Dermis blood vessel endothelial cell (primary cell): ENCODE measurements at regions not wholly inside any gene's neighbourhood (a gene's known extent, or its start where the extent isn't known, plus 50 kb on each side); places are given as distances from the start of the nearest gene placed in this dataset.

ENCODE experiments used
- DNase-seq: peaks from one replicate; pipeline ENCODE4 v3.0.0; 2010

GRCh38 chr9:11328326-11328725 is 715.5 kb upstream of the PTPRD start:
- DNase-seq = no peak

GRCh38 chr9:11335011-11335410 is 722.2 kb upstream of the PTPRD start:
- DNase-seq = no peak

GRCh38 chr9:11338130-11338529 is 725.3 kb upstream of the PTPRD start:
- DNase-seq = no peak

GRCh38 chr9:11340654-11341053 is 727.9 kb upstream of the PTPRD start:
- DNase-seq = no peak

- DNase-seq = no peak
Measured at GRCh38 chr9:11347437-11347836, 734.6 kb upstream of the PTPRD start.

- DNase-seq = no peak
Measured at GRCh38 chr9:11348366-11348765, 735.6 kb upstream of the PTPRD start.

- DNase-seq = no peak
Measured at GRCh38 chr9:11349187-11349586, 736.4 kb upstream of the PTPRD start.

GRCh38 chr9:11352612-11353011 is 739.8 kb upstream of the PTPRD start:
- DNase-seq = no peak

- DNase-seq = no peak
Measured at GRCh38 chr9:11356067-11356466, 743.3 kb upstream of the PTPRD start.

GRCh38 chr9:11366585-11367129 is 753.9 kb upstream of the PTPRD start:
- no peak for DNase-seq

GRCh38 chr9:11374926-11375325 is 762.1 kb upstream of the PTPRD start:
- no peak for DNase-seq

- DNase-seq = no peak
Measured at GRCh38 chr9:11402621-11403020, 789.8 kb upstream of the PTPRD start.

GRCh38 chr9:11414241-11414640 is 801.4 kb upstream of the PTPRD start:
- no peak for DNase-seq

GRCh38 chr9:11417782-11418181 is 805.0 kb upstream of the PTPRD start:
- no peak for DNase-seq

- no peak for DNase-seq
Measured at GRCh38 chr9:11431490-11431889, 818.7 kb upstream of the PTPRD start.

GRCh38 chr9:11432361-11432760 is 819.6 kb upstream of the PTPRD start:
- no peak for DNase-seq

GRCh38 chr9:11443631-11444030 is 830.8 kb upstream of the PTPRD start:
- DNase-seq = no peak

- no peak for DNase-seq
Measured at GRCh38 chr9:11457825-11458790, 845.3 kb upstream of the PTPRD start.

GRCh38 chr9:11469745-11470144 is 856.9 kb upstream of the PTPRD start:
- DNase-seq = no peak

- DNase-seq = no peak
Measured at GRCh38 chr9:11471321-11471720, 858.5 kb upstream of the PTPRD start.

- DNase-seq = no peak
Measured at GRCh38 chr9:11500780-11501179, 888.0 kb upstream of the PTPRD start.

- DNase-seq = no peak
Measured at GRCh38 chr9:11506980-11507379, 894.2 kb upstream of the PTPRD start.

- DNase-seq = no peak
Measured at GRCh38 chr9:11537566-11537965, 924.8 kb upstream of the PTPRD start.

GRCh38 chr9:11542781-11543180 is 930.0 kb upstream of the PTPRD start:
- no peak for DNase-seq
